Gastrocnemius medialis (tissue), 4 donors: ENCODE measurements at regions not wholly inside any gene's neighbourhood (a gene's known extent, or its start where the extent isn't known, plus 50 kb on each side); places are given as distances from the start of the nearest gene placed in this dataset.

Experiments
- POLR2A ChIP-seq, 2 donors: fragments of 450-650 bp; IDR thresholded peaks; one replicate each; pipeline ENCODE4 v1.6.1; 2017; ENCODE audit warnings: antibody characterized with exemption in 2 of 2, mild to moderate bottlenecking in 2 of 2, moderate library complexity in 2 of 2
- TF ChIP-seq, protein P1 (sequence below), 5 experiments: fragments of 450-650 bp in 3 of 5; fragments of 200-600 bp in 2 of 5; sonication (generic) in 2 of 5; IDR thresholded peaks in 4 of 5; conservative IDR thresholded peaks in 1 of 5; 1 replicate in 4 of 5; 2 replicates in 1 of 5; pipeline ENCODE4 v1.5.1; 2016 to 2019; ENCODE audit warnings: antibody characterized with exemption in 5 of 5, mild to moderate bottlenecking in 3 of 5, moderate library complexity in 3 of 5

GRCh38 chr18:40630496-40630895 is 1324.5 kb upstream of the PIK3C3 start:
- TF ChIP-seq, protein P1, sequence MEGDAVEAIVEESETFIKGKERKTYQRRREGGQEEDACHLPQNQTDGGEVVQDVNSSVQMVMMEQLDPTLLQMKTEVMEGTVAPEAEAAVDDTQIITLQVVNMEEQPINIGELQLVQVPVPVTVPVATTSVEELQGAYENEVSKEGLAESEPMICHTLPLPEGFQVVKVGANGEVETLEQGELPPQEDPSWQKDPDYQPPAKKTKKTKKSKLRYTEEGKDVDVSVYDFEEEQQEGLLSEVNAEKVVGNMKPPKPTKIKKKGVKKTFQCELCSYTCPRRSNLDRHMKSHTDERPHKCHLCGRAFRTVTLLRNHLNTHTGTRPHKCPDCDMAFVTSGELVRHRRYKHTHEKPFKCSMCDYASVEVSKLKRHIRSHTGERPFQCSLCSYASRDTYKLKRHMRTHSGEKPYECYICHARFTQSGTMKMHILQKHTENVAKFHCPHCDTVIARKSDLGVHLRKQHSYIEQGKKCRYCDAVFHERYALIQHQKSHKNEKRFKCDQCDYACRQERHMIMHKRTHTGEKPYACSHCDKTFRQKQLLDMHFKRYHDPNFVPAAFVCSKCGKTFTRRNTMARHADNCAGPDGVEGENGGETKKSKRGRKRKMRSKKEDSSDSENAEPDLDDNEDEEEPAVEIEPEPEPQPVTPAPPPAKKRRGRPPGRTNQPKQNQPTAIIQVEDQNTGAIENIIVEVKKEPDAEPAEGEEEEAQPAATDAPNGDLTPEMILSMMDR (IDR thresholded peaks at IDR 0.05 in 4 of 5, conservative IDR thresholded peaks at IDR 0.05 in 1 of 5) = no peak
- TF ChIP-seq POLR2A (IDR thresholded peaks at IDR 0.05) = no peak
